WTC11 (cell line): ENCODE measurements at regions not wholly inside any gene's neighbourhood (a gene's known extent, or its start where the extent isn't known, plus 50 kb on each side); places are given as distances from the start of the nearest gene placed in this dataset.

ENCODE experiments used
- ATAC-seq: fragments of 200-7000 bp; cut with Tn5 transposase; 2 replicates; pipeline ENCODE4 v1.10.0; 2021; ENCODE audit warnings: mild to moderate bottlenecking, moderate library complexity
- CTCF ChIA-PET: fragments of 300-600 bp; sonication (Branson Sonifier 250); formaldehyde crosslinking; loops from one replicate; lab custom pipeline; 2021; ENCODE audit warnings: antibody characterized with exemption; lab: Charles Lee
- POLR2A ChIA-PET: fragments of 350-600 bp; sonication (Branson Sonifier 250); formaldehyde crosslinking; loops from one replicate; lab custom pipeline; 2021; ENCODE audit warnings: antibody characterized with exemption; lab: Charles Lee
- DNase-seq: peaks from one replicate; pipeline ENCODE4 v3.0.0; 2021; ENCODE audit warnings: low spot score
- H3K27ac Mint-ChIP-seq: 2 replicates; pipeline ENCODE4 v1.8.0; 2021; ENCODE audit warnings: mixed read lengths
- H3K27me3 Mint-ChIP-seq: 2 replicates; pipeline ENCODE4 v1.8.0; 2021; ENCODE audit warnings: low read depth, mild to moderate bottlenecking, moderate library complexity, mixed read lengths
- H3K36me3 Mint-ChIP-seq: 2 replicates; pipeline ENCODE4 v1.8.0; 2021; ENCODE audit warnings: mixed read lengths
- H3K4me1 Mint-ChIP-seq: 2 replicates; pipeline ENCODE4 v1.8.0; 2022; ENCODE audit warnings: mixed read lengths
- H3K4me3 Mint-ChIP-seq: 2 replicates; pipeline ENCODE4 v1.8.0; 2021; ENCODE audit warnings: mild to moderate bottlenecking, moderate library complexity, mixed read lengths
- H3K9me3 Mint-ChIP-seq: 2 replicates; pipeline ENCODE4 v1.8.0; 2021; ENCODE audit warnings: mixed read lengths
- ESRRA ChIP-seq: sonication (generic); formaldehyde crosslinking; IDR thresholded peaks from 2 replicates; pipeline ENCODE4 v1.8.1; 2022; ENCODE audit warnings: mild to moderate bottlenecking, missing genetic modification reagents, borderline replicate concordance
- FOXJ3 ChIP-seq: sonication (generic); formaldehyde crosslinking; IDR thresholded peaks from 2 replicates; pipeline ENCODE4 v1.9.0; 2021; ENCODE audit warnings: missing genetic modification reagents, mild to moderate bottlenecking, borderline replicate concordance
- GRHL2 ChIP-seq: fragments of 250-450 bp; sonication (Bioruptor Pico); IDR thresholded peaks from 2 replicates; pipeline ENCODE4 v1.8.0; 2022; ENCODE audit warnings: mild to moderate bottlenecking, moderate library complexity; ENCODE audit not compliant: insufficient replicate concordance, severe bottlenecking
- JUN ChIP-seq: sonication (generic); formaldehyde crosslinking; IDR thresholded peaks from 2 replicates; pipeline ENCODE4 v1.8.0; 2023; ENCODE audit warnings: mild to moderate bottlenecking, missing genetic modification reagents
- KAT7 ChIP-seq: sonication (generic); formaldehyde crosslinking; IDR thresholded peaks from 2 replicates; pipeline ENCODE4 v1.8.1; 2023; ENCODE audit warnings: missing genetic modification reagents, mild to moderate bottlenecking, borderline replicate concordance
- MXD4 ChIP-seq: fragments of 250-450 bp; sonication (Bioruptor Pico); IDR thresholded peaks from 2 replicates; pipeline ENCODE4 v1.8.0; 2021; ENCODE audit warnings: mild to moderate bottlenecking, moderate library complexity, borderline replicate concordance
- NR1H2 ChIP-seq: sonication (generic); formaldehyde crosslinking; IDR thresholded peaks from 2 replicates; pipeline ENCODE4 v1.9.0; 2021; ENCODE audit warnings: mild to moderate bottlenecking, moderate library complexity, missing genetic modification reagents
- OVOL2 ChIP-seq: fragments of 250-450 bp; sonication (Bioruptor Pico); IDR thresholded peaks from 2 replicates; pipeline ENCODE4 v1.9.0; 2021; ENCODE audit warnings: mild to moderate bottlenecking, borderline replicate concordance
- ZBTB21 ChIP-seq: sonication (generic); formaldehyde crosslinking; IDR thresholded peaks from 2 replicates; pipeline ENCODE4 v1.8.1; 2023; ENCODE audit warnings: mild to moderate bottlenecking, missing genetic modification reagents, borderline replicate concordance
- ZNF121 ChIP-seq: sonication (generic); formaldehyde crosslinking; IDR thresholded peaks from 2 replicates; pipeline ENCODE4 v1.8.0; 2023; ENCODE audit warnings: missing genetic modification reagents
- TF ChIP-seq, protein P1 (sequence below): sonication (generic); formaldehyde crosslinking; conservative IDR thresholded peaks from 2 replicates; pipeline ENCODE4 v1.8.1; 2023; ENCODE audit warnings: mild to moderate bottlenecking, low read depth, missing genetic modification reagents, moderate library complexity
- TF ChIP-seq, protein P2 (sequence below): sonication (generic); formaldehyde crosslinking; IDR thresholded peaks from 2 replicates; pipeline ENCODE4 v1.8.1; 2022; ENCODE audit warnings: mild to moderate bottlenecking, missing genetic modification reagents, moderate library complexity, borderline replicate concordance
- TF ChIP-seq, protein P3 (sequence below): sonication (generic); formaldehyde crosslinking; IDR thresholded peaks from 2 replicates; pipeline ENCODE4 v1.8.1; 2023; ENCODE audit warnings: mild to moderate bottlenecking, missing genetic modification reagents, moderate library complexity
- TF ChIP-seq, protein P4 (sequence below): sonication (generic); formaldehyde crosslinking; IDR thresholded peaks from 2 replicates; pipeline ENCODE4 v1.8.1; 2022; ENCODE audit warnings: missing genetic modification reagents, borderline replicate concordance
- TF ChIP-seq, protein P5 (sequence below): fragments of 250-450 bp; sonication (Bioruptor Pico); IDR thresholded peaks from 2 replicates; pipeline ENCODE4 v1.8.0; 2021; ENCODE audit warnings: mild to moderate bottlenecking
- TF ChIP-seq, protein P6 (sequence below): sonication (generic); formaldehyde crosslinking; IDR thresholded peaks from 2 replicates; pipeline ENCODE4 v1.8.1; 2023; ENCODE audit warnings: mild to moderate bottlenecking, missing genetic modification reagents, moderate library complexity
- TF ChIP-seq, protein P7 (sequence below): sonication (generic); formaldehyde crosslinking; conservative IDR thresholded peaks from 2 replicates; pipeline ENCODE4 v1.8.1; 2022; ENCODE audit warnings: mild to moderate bottlenecking, missing genetic modification reagents
- TF ChIP-seq, protein P8 (sequence below): fragments of 250-450 bp; sonication (Bioruptor Pico); IDR thresholded peaks from 2 replicates; pipeline ENCODE4 v1.9.0; 2021; ENCODE audit warnings: mild to moderate bottlenecking

DNA sequence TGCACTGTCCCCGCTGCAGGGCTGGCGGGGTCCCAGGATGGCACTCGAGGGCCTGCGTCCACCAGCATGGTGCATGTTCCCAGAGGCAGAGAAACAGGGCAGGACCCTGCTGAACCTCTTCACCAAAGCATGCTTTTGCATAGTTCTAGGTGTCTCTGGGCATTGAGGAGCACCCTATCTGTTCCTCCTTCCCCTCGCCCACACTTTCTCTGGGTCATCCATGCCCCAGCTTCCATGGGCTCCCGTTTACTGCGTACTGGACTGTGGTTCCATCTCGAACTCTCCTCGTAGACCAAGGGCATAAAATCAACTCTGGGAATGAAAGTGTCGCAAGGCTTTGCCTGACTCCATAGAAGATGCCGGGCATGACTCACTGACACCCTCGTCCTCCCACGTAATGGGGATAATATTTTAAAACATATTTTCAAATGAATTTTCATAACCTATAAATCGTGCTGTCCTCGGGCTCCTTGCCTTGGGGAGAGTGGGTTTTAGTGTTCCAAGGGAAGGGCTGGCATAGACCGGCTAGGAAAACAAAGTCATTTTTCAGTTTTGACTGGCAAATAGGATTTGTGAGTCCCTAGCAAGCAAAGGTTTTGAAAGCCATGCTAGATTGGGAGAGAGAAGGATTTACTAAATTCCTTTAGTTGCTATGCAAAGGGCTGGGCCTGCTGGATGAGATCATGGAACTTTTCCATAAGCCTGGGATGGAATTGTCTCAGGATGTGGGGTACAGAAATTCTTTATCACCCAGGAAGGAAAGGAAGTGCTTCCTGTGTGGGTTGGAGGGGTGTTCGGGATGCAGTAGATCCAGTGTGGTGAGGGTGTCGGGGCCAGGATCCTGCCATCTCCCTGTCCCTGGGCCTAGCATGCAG lies 498.7 kb upstream of the MKI67 start (continued):
- TF ChIP-seq, protein P1, sequence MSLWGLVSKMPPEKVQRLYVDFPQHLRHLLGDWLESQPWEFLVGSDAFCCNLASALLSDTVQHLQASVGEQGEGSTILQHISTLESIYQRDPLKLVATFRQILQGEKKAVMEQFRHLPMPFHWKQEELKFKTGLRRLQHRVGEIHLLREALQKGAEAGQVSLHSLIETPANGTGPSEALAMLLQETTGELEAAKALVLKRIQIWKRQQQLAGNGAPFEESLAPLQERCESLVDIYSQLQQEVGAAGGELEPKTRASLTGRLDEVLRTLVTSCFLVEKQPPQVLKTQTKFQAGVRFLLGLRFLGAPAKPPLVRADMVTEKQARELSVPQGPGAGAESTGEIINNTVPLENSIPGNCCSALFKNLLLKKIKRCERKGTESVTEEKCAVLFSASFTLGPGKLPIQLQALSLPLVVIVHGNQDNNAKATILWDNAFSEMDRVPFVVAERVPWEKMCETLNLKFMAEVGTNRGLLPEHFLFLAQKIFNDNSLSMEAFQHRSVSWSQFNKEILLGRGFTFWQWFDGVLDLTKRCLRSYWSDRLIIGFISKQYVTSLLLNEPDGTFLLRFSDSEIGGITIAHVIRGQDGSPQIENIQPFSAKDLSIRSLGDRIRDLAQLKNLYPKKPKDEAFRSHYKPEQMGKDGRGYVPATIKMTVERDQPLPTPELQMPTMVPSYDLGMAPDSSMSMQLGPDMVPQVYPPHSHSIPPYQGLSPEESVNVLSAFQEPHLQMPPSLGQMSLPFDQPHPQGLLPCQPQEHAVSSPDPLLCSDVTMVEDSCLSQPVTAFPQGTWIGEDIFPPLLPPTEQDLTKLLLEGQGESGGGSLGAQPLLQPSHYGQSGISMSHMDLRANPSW (CRISPR knock-in tag), result no peak
- TF ChIP-seq, protein P2, sequence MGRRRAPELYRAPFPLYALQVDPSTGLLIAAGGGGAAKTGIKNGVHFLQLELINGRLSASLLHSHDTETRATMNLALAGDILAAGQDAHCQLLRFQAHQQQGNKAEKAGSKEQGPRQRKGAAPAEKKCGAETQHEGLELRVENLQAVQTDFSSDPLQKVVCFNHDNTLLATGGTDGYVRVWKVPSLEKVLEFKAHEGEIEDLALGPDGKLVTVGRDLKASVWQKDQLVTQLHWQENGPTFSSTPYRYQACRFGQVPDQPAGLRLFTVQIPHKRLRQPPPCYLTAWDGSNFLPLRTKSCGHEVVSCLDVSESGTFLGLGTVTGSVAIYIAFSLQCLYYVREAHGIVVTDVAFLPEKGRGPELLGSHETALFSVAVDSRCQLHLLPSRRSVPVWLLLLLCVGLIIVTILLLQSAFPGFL (CRISPR knock-in tag), result no peak
- TF ChIP-seq FOXJ3 (CRISPR knock-in tag) (no peak), OVOL2 (CRISPR knock-in tag) (no peak), NR1H2 (CRISPR knock-in tag) (no peak)

DNA sequence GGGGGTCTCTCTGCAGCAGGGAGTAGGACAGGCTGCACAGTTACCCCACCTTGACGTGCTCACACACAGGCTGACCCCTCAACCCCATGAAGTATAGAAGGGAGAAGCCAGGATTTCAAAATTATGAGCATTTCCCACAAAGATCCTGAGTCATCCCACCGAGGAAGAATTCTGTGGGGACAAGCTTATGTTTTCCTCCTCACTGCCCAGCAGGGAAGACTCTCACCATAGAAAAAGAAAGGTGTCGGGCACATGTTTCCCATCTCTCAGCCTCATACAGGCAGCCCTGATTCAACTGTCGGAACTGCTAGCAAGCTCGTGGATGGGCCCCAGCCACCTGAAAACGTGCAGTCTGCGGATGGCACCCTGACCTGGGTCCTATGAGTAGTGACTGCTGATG lies 499.7 kb upstream of the MKI67 start:
- no peaks in the 10 kb centered on the region for H3K27me3 Mint-ChIP-seq
- no peaks in the 10 kb centered on the region for H3K36me3 Mint-ChIP-seq
- DNase-seq (no peak), ATAC-seq (no peak)
- no peak overlapping the region for H3K27ac Mint-ChIP-seq
- no peak overlapping the region for H3K4me3 Mint-ChIP-seq
- H3K4me1 Mint-ChIP-seq, result peaks cover 48% of the 10 kb centered on the region
- peaks cover 9% of the 10 kb centered on the region; the same call in 1 of the 2 replicates for H3K9me3 Mint-ChIP-seq
- ChIA-PET POLR2A (no interaction called here), CTCF (interaction anchor here (1.0 kb wide), 1 partner anchor 358 kb away, joined by 3 read pairs; no protein-coding TSS in a partner anchor)
- TF ChIP-seq, protein P3, sequence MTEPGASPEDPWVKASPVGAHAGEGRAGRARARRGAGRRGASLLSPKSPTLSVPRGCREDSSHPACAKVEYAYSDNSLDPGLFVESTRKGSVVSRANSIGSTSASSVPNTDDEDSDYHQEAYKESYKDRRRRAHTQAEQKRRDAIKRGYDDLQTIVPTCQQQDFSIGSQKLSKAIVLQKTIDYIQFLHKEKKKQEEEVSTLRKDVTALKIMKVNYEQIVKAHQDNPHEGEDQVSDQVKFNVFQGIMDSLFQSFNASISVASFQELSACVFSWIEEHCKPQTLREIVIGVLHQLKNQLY (CRISPR knock-in tag), result no peak
- TF ChIP-seq, protein P4, sequence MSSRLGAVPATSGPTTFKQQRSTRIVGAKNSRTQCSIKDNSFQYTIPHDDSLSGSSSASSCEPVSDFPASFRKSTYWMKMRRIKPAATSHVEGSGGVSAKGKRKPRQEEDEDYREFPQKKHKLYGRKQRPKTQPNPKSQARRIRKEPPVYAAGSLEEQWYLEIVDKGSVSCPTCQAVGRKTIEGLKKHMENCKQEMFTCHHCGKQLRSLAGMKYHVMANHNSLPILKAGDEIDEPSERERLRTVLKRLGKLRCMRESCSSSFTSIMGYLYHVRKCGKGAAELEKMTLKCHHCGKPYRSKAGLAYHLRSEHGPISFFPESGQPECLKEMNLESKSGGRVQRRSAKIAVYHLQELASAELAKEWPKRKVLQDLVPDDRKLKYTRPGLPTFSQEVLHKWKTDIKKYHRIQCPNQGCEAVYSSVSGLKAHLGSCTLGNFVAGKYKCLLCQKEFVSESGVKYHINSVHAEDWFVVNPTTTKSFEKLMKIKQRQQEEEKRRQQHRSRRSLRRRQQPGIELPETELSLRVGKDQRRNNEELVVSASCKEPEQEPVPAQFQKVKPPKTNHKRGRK (CRISPR knock-in tag), result no peak
- TF ChIP-seq MXD4, result no peak
- no peak for TF ChIP-seq JUN
- TF ChIP-seq ESRRA (CRISPR knock-in tag), result no peak
- TF ChIP-seq, protein P2 (CRISPR knock-in tag), result no peak
- no peak for TF ChIP-seq ZNF121
- TF ChIP-seq, protein P5, sequence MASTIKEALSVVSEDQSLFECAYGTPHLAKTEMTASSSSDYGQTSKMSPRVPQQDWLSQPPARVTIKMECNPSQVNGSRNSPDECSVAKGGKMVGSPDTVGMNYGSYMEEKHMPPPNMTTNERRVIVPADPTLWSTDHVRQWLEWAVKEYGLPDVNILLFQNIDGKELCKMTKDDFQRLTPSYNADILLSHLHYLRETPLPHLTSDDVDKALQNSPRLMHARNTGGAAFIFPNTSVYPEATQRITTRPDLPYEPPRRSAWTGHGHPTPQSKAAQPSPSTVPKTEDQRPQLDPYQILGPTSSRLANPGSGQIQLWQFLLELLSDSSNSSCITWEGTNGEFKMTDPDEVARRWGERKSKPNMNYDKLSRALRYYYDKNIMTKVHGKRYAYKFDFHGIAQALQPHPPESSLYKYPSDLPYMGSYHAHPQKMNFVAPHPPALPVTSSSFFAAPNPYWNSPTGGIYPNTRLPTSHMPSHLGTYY (CRISPR knock-in tag), result no peak
- TF ChIP-seq, protein P6, sequence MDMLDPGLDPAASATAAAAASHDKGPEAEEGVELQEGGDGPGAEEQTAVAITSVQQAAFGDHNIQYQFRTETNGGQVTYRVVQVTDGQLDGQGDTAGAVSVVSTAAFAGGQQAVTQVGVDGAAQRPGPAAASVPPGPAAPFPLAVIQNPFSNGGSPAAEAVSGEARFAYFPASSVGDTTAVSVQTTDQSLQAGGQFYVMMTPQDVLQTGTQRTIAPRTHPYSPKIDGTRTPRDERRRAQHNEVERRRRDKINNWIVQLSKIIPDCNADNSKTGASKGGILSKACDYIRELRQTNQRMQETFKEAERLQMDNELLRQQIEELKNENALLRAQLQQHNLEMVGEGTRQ (CRISPR knock-in tag), result no peak
- TF ChIP-seq ZBTB21 (CRISPR knock-in tag), result no peak
- TF ChIP-seq GRHL2 (CRISPR knock-in tag), result no peak
- TF ChIP-seq, protein P7, sequence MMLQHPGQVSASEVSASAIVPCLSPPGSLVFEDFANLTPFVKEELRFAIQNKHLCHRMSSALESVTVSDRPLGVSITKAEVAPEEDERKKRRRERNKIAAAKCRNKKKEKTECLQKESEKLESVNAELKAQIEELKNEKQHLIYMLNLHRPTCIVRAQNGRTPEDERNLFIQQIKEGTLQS (CRISPR knock-in tag), result no peak
- no peak for TF ChIP-seq KAT7 (CRISPR knock-in tag)
- TF ChIP-seq, protein P8, sequence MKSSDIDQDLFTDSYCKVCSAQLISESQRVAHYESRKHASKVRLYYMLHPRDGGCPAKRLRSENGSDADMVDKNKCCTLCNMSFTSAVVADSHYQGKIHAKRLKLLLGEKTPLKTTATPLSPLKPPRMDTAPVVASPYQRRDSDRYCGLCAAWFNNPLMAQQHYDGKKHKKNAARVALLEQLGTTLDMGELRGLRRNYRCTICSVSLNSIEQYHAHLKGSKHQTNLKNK (CRISPR knock-in tag), result no peak
